ENCODE measurements at regions not wholly inside any gene's neighbourhood (a gene's known extent, or its start where the extent isn't known, plus 50 kb on each side); places are given as distances from the start of the nearest gene placed in this dataset.

DNA sequence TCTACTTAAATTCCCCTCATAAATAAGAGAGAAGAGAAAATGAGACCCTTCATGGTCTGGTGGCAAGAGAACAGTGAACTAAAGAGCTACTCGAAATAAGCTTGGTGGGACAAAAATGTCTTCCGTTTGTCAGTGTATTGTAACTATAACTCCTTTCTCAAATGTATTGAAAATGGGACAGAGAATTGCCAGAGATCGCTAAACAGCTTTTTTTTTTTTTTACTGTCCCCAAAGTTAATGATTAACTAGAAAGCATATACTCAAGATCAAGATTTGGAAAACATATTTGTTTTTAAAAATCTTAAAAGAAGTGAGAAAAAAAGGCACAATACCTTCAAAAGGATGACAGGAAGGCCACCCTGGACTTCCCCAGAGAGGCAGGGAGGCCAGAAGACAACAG, 206.4 kb upstream of the CTNND2 start:
- TF ChIP-seq SIN3A (IDR thresholded peaks at IDR 0.05; ENCODE audit: low read depth) (no peak), EZH2 (IDR thresholded peaks at IDR 0.05) (no peak), POLR2A (IDR thresholded peaks at IDR 0.05; ENCODE audit: borderline replicate concordance, extremely low read depth, insufficient read depth, insufficient read length) (no peak), FOSL1 (IDR thresholded peaks at IDR 0.05; ENCODE audit: low read depth) (no peak), CEBPB (IDR thresholded peaks at IDR 0.05; ENCODE audit: low read depth) (no peak), CTCF (IDR thresholded peaks at IDR 0.05 in 2 of 3, conservative IDR thresholded peaks at IDR 0.05 in 1 of 3; ENCODE audit: borderline replicate concordance in 1 of 3, insufficient read depth in 1 of 3, low read depth in 2 of 3, low read length in 2 of 3) (no peak), EGR1 (IDR thresholded peaks at IDR 0.05; ENCODE audit: low read depth) (no peak)
- TF ChIP-seq, protein P1, sequence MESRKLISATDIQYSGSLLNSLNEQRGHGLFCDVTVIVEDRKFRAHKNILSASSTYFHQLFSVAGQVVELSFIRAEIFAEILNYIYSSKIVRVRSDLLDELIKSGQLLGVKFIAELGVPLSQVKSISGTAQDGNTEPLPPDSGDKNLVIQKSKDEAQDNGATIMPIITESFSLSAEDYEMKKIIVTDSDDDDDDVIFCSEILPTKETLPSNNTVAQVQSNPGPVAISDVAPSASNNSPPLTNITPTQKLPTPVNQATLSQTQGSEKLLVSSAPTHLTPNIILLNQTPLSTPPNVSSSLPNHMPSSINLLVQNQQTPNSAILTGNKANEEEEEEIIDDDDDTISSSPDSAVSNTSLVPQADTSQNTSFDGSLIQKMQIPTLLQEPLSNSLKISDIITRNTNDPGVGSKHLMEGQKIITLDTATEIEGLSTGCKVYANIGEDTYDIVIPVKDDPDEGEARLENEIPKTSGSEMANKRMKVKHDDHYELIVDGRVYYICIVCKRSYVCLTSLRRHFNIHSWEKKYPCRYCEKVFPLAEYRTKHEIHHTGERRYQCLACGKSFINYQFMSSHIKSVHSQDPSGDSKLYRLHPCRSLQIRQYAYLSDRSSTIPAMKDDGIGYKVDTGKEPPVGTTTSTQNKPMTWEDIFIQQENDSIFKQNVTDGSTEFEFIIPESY (IDR thresholded peaks at IDR 0.05; ENCODE audit: extremely low read depth, insufficient replicate concordance, low read length): no peak

Measured in HCT116 (cell line).